Breast epithelium (tissue), 4 donors: ENCODE measurements at regions not wholly inside any gene's neighbourhood (a gene's known extent, or its start where the extent isn't known, plus 50 kb on each side); places are given as distances from the start of the nearest gene placed in this dataset.

Experiments
- DNase-seq, 2 donors: peaks; one replicate each; pipeline ENCODE4 v3.0.0-alpha.2; 2019; ENCODE audit warnings: low spot score in 2 of 2
- H3K27ac ChIP-seq, 2 donors: fragments of 200-600 bp; sonication (generic) in 1 of 2; one replicate each; pipeline ENCODE4 v1.5.1; 2016 to 2019; ENCODE audit warnings: mild to moderate bottlenecking in 1 of 2
- H3K27me3 ChIP-seq, 2 donors: fragments of 200-600 bp; sonication (generic) in 1 of 2; one replicate each; pipeline versions ENCODE4 v1.5.1 to v1.6.0; 2017 to 2019; ENCODE audit warnings: control low read depth in 1 of 2, mild to moderate bottlenecking in 1 of 2
- H3K36me3 ChIP-seq: fragments of 200-600 bp; one replicate; pipeline ENCODE4 v1.5.1; 2019
- H3K4me1 ChIP-seq, 2 donors: fragments of 200-600 bp; sonication (generic); one replicate each; pipeline ENCODE4 v1.5.1; 2016 to 2019; ENCODE audit warnings: control low read depth in 1 of 2
- H3K4me3 ChIP-seq, 3 donors: fragments of 200-600 bp; sonication (generic); 1 replicate in 2 of 3; 2 replicates in 1 of 3; pipeline ENCODE4 v1.5.1; 2016 to 2019; ENCODE audit warnings: mild to moderate bottlenecking in 3 of 3, moderate library complexity in 2 of 3
- H3K9me3 ChIP-seq, 2 donors: fragments of 200-600 bp; sonication (generic) in 1 of 2; one replicate each; pipeline ENCODE4 v1.5.1; 2016 to 2019; ENCODE audit warnings: control low read depth in 1 of 2
- POLR2A ChIP-seq: fragments of 450-650 bp; IDR thresholded peaks from one replicate; pipeline ENCODE4 v1.6.1; 2016; ENCODE audit warnings: antibody characterized with exemption, mild to moderate bottlenecking, moderate library complexity
- POLR2AphosphoS5 ChIP-seq, 3 donors: sonication (generic); formaldehyde crosslinking; IDR thresholded peaks; one replicate each; pipeline ENCODE4 v1.6.1; 2017; ENCODE audit warnings: antibody characterized with exemption in 3 of 3
- intact Hi-C: fragments of 100-400 bp; cut with DNase I; formaldehyde crosslinking; loops from one replicate; pipeline ENCODE4 v1.15.1; 2023; ENCODE audit warnings: low total_unique reads
- TF ChIP-seq, protein P1 (sequence below), 3 donors: fragments of 450-650 bp; IDR thresholded peaks; one replicate each; pipeline ENCODE4 v1.5.1; 2016 to 2017; ENCODE audit warnings: antibody characterized with exemption in 3 of 3, mild to moderate bottlenecking in 3 of 3, moderate library complexity in 3 of 3

DNA sequence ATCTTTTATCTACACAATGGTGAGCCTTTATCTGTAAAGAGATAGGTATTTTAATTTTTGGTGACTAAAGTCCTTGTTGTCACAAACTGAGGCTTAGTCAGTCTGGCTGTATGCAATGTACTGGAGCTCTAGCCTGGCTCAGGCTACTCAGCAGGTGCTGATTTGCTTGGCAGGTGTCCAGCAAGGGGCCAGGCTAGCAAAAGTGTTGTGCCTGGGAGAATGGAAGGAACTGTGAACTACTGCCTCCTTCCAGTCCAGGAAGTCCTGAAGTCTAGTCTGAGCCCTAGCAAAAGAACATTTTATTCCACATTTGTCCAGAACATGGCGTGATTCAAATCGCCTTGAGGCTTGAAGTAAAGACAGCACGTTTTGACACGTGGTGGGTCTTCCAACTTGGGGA lies 260.5 kb downstream of the CCDC85A start:
- intact Hi-C loops = no loop called here
- H3K27me3 ChIP-seq = no peaks in the 10 kb centered on the region
- no peaks in the 10 kb centered on the region for H3K36me3 ChIP-seq
- TF ChIP-seq POLR2AphosphoS5 (IDR thresholded peaks at IDR 0.05) (no peak), POLR2A (no peak)
- TF ChIP-seq, protein P1, sequence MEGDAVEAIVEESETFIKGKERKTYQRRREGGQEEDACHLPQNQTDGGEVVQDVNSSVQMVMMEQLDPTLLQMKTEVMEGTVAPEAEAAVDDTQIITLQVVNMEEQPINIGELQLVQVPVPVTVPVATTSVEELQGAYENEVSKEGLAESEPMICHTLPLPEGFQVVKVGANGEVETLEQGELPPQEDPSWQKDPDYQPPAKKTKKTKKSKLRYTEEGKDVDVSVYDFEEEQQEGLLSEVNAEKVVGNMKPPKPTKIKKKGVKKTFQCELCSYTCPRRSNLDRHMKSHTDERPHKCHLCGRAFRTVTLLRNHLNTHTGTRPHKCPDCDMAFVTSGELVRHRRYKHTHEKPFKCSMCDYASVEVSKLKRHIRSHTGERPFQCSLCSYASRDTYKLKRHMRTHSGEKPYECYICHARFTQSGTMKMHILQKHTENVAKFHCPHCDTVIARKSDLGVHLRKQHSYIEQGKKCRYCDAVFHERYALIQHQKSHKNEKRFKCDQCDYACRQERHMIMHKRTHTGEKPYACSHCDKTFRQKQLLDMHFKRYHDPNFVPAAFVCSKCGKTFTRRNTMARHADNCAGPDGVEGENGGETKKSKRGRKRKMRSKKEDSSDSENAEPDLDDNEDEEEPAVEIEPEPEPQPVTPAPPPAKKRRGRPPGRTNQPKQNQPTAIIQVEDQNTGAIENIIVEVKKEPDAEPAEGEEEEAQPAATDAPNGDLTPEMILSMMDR (IDR thresholded peaks at IDR 0.05) = no peak
- DNase-seq = no peak
- H3K9me3 ChIP-seq = no peaks in the 10 kb centered on the region
- H3K4me1 ChIP-seq = no peaks in the 10 kb centered on the region
- no peak overlapping the region for H3K4me3 ChIP-seq
- no peak overlapping the region for H3K27ac ChIP-seq

DNA sequence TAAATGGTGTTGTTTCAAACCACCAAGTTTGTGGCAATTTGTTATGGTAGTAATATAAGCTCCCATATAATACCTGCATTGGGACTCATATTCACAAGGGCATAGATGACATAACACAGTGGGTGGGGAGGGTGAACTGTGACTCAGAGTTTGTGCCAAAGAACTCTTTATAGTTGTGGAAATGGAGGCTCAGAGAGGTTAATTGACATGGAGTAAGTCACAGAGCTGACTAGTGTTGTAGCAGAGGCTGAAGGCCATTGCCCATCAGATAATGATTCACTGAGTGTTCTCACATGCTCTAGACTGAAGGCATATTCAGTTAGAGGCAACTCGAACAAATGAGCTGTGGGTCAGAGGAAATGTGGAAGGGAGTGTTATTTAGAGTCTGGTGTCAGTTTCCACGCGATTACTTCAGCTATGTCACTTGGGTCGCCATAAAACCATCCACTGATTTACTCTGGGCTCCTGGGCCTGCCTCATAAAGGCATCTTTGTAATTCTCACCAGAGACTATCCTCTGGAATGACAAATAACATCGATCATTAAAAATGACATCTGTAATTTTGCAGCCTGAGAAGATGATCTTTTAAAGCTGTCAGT lies 264.7 kb downstream of the CCDC85A start:
- no peaks in the 10 kb centered on the region for H3K4me1 ChIP-seq
- DNase-seq = no peak
- no peaks in the 10 kb centered on the region for H3K36me3 ChIP-seq
- no peak overlapping the region for H3K27ac ChIP-seq
- H3K9me3 ChIP-seq = no peaks in the 10 kb centered on the region
- no peak for TF ChIP-seq POLR2AphosphoS5 (IDR thresholded peaks at IDR 0.05)
- TF ChIP-seq, protein P1 (IDR thresholded peaks at IDR 0.05) = no peak
- no peak for TF ChIP-seq POLR2A
- intact Hi-C loops = no loop called here
- no peaks in the 10 kb centered on the region for H3K27me3 ChIP-seq
- no peak overlapping the region for H3K4me3 ChIP-seq

DNA sequence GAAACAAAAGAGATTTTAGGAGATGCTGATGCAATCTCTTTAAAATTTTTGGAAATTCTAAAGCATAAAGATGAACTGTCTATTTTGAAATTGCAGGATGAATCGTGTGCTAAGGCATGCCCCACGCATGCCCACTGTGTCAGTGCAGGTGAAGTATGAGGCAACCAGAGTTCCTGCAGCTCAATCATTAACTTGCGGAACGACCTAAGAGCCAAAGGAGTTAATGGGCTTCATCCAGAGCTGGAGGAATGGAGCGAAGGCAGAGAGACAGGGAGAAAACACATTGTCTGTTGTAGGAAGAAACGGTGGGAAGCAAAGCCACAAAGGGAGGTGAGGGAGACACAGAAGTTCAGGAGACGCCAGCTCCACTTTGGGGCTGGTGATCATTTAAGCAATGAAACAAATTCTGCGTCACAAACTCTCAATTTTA lies 265.2 kb downstream of the CCDC85A start:
- TF ChIP-seq, protein P1 (IDR thresholded peaks at IDR 0.05) = no peak
- TF ChIP-seq POLR2A = no peak
- no peak for TF ChIP-seq POLR2AphosphoS5 (IDR thresholded peaks at IDR 0.05)
- Histone ChIP-seq H3K27ac (no peak overlapping the region), H3K9me3 (no peaks in the 10 kb centered on the region), H3K4me3 (no peak overlapping the region), H3K27me3 (no peaks in the 10 kb centered on the region), H3K4me1 (no peaks in the 10 kb centered on the region), H3K36me3 (no peaks in the 10 kb centered on the region)
- intact Hi-C loops = no loop called here
- DNase-seq = no peak

DNA sequence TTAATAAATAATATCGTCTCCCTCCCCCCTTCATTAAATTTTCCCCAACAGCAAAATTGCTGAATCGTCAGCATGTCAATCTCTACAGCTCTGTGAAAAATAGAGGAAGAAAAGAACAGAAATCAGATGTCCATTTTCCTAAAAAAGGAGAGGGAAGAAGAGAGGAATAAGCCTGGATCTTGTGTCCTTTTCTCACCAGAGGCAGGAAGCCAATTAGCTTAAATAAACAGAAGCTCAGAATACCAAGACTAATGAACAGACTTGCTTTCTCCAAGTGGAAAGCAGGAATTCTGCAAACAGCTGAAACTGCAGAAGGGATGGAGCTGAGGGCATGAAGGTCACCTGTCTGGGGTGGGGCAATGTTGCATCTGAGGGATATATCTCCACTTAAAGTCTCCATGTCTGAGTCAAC lies 265.7 kb downstream of the CCDC85A start:
- Histone ChIP-seq H3K36me3 (no peaks in the 10 kb centered on the region), H3K4me1 (no peaks in the 10 kb centered on the region), H3K27ac (no peak overlapping the region), H3K27me3 (no peaks in the 10 kb centered on the region), H3K4me3 (no peak overlapping the region), H3K9me3 (no peaks in the 10 kb centered on the region)
- no peak for DNase-seq
- TF ChIP-seq, protein P1 (IDR thresholded peaks at IDR 0.05) = no peak
- TF ChIP-seq POLR2A (no peak), POLR2AphosphoS5 (IDR thresholded peaks at IDR 0.05) (no peak)
- intact Hi-C loops = no loop called here

DNA sequence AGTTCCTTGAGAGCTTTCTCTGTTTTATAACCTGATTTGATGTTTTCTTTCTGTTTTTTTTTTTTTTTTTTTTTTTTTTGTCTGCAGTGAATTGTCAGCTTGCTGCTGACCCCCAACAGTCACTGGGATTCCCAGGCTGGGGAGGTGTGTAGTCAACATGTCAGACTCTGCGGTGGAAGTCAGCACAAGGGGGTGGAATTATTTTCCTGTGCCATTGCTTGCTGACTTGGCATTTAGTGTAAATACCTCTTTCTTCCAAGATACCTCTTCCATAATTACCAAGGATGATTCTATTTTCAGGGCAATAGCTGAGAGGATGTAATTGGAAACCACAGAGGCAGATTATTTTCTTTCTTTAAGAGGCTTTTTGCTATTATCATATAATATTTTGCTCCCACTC lies 266.3 kb downstream of the CCDC85A start:
- Histone ChIP-seq H3K9me3 (no peaks in the 10 kb centered on the region), H3K4me1 (no peaks in the 10 kb centered on the region), H3K27ac (no peak overlapping the region), H3K4me3 (no peak overlapping the region), H3K27me3 (no peaks in the 10 kb centered on the region), H3K36me3 (no peaks in the 10 kb centered on the region)
- intact Hi-C loops = no loop called here
- TF ChIP-seq POLR2A (no peak), POLR2AphosphoS5 (IDR thresholded peaks at IDR 0.05) (no peak)
- TF ChIP-seq, protein P1 (IDR thresholded peaks at IDR 0.05) = no peak
- DNase-seq = no peak
